ACHN (cell line): ENCODE measurements at regions not wholly inside any gene's neighbourhood (a gene's known extent, or its start where the extent isn't known, plus 50 kb on each side); places are given as distances from the start of the nearest gene placed in this dataset.

Experiments used
- DNase-seq: peaks from one replicate; pipeline ENCODE4 v3.0.0-alpha.2; 2015
- in situ Hi-C: cut with HindIII; loops from 2 replicates; pipeline ENCODE4 v1.10.0; 2017; ENCODE audit warnings: low sequenced_read_pairs, low pct_ligation_motif_present, low pct_unique_long_range_greater_than_20kb

DNA sequence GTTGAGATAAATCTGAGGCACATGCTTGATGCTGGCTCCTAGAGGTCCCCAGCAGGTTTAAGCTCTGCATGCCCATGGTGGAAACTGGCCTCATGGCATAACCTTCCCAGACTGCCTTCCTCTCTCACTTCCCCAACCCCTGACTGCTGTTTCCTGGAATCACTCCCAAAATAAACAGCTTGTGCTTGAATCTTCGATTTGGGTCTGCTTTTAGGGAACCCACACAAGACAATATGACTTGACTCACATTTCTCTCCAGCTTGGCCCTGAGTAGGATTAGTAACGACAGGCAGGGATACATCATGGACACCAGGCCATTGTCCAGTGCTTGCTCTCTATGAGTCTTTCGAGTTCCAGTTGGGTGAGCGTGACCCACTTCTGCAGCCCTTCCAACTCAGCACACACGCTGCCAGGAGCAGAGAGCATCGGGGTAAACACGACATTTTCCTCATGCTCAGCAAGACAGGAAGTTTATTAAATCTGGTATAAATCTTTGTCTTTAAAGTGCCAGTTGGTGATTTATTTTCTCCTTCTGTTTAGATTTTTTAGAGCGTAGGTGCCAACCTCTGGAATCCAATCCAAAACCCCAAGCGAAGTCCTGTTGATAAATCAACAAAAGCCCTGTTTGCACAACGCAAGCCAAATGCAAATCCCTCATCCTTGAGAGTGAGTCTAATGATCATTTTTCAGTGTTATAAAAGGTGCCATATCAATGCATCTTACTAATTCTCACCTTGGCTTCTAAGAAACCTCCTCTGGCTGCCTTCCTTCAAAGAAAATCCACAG lies 135.0 kb downstream of the FOXA2 start:
- in situ Hi-C loops = no loop called here
- no peak for DNase-seq

DNA sequence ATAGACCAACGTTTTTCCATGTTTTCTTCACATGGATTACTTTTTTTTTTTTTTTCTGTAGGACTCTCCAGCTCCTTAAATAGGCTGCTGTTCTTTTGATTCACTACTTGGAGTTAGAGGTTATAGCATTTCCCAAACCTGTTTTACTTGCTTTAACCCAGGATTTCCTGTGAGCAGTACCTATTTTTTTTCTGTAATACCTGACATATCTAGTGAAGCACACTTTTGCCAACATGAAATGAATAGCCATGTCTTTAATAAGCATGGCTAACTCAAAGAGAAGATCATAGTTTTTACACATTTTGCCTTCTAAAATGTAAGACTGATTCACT lies 137.0 kb downstream of the FOXA2 start:
- in situ Hi-C loops = no loop called here
- DNase-seq = no peak

DNA sequence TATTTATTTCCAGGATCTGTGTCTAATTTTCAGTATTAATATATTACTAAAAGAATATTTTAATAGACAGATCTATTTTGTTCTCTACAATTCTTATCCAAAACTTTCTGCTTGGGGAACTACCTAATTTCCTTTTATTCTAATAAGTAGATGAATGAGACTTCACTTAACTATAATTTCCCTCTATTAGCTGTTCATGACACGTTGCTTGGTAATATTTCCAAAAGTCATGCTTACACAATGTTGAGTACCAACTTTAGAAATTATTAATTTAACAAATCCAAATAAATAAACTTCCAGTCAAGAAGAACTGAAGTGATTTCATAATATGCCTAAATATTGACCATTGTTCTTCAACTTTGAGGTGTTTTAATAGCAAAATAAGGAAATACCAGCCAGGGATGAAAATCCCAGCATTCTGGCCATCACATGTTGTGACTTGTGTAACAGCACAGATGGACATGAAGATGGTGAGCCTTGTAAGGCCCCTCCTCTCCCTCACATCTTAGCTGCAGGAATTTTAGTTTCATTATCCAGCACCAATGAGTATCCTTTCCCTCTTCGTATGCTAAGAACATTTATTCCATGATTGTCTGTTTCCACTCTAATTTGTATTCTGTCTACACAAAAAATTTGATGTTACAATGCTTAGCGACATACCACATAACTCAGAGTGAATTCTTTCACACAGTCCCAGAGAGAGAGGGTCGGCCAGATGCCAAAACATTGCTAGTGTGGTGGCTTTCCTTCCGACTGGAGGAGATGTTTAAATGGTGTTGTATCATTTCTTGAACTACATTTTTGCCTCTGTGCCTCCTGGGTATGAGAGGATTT lies 137.5 kb downstream of the FOXA2 start:
- in situ Hi-C loops = no loop called here
- no peak for DNase-seq

DNA sequence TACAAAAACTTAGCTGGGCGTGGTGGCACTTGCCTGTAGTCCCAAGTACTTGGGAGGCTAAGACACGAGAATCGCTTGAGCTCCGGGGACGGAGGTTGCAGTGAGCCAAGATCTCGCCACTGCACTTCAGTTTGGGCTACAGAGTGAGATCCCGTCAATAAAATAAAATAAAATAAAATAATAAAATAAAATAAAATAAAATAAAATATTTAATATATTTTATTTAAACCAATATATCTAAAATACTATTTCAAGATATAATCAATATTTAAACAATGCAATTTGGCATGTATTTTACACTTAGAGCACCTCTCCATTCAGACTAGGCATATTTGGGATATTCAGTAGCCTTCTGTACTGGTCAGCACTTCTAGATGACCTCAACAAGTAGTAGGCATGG lies 142.1 kb downstream of the FOXA2 start:
- no peak for DNase-seq
- in situ Hi-C loops = no loop called here

DNA sequence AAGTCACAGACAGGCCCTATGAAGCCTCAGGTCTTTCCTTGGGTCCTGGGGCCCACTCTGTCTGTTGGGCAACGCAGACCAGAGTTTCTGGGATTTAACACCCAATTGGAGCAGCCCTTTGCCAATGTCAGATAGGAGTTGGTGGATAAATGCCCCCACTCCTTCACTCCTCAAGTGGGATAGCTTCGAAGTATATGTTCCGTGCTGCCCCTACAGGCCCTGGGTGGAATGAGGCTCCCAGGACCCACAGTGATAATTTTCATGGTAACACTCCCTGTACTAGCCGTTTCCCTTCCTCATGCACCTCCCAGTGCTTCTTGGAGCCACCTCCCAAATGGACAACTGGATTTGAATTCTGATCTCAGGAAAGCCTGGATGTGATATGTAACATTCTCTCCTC lies 145.4 kb downstream of the FOXA2 start:
- in situ Hi-C loops = no loop called here

DNA sequence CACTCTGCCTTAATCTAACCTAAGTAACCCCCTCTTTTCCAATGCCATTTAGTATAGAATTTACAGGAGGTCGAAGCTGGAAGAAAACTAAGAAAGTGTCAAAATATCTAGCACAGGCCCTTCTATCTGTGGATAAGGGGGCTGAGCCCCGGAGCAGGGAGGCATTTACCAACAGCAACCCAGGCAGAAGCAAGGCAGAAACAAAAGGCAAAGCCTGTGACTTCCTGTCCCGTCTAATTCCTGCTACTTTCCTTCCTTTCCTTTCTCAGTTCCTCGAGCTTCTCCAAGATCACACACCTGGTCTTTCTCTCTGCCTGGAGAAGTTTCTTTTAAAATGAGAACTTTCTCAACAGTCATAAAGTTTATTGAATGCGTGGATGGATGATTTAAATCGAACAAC lies 146.0 kb downstream of the FOXA2 start:
- DNase-seq = no peak
- in situ Hi-C loops = no loop called here

More for the DNA sequence above, 145.4 kb downstream of the FOXA2 start:
- DNase-seq = peak; percentile 8

DNA sequence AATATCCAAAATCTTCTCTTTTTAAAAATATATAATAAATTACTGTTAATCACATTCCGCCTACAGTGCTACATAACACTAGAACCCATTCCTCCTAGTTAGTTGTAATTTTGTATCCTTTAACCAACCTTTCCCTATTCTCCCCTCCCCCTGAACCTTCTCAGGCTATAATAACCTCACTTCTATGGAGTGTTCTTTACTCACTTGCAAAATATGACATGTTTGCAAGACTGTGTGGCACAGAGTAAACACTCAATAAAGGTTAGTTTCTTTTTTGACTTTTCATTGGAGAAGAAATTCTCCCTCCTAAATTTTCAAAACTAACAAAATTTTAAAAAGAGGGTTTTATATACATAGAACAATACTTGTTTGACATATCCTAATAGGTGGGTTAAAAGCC lies 147.0 kb downstream of the FOXA2 start:
- in situ Hi-C loops = no loop called here
- DNase-seq = no peak

DNA sequence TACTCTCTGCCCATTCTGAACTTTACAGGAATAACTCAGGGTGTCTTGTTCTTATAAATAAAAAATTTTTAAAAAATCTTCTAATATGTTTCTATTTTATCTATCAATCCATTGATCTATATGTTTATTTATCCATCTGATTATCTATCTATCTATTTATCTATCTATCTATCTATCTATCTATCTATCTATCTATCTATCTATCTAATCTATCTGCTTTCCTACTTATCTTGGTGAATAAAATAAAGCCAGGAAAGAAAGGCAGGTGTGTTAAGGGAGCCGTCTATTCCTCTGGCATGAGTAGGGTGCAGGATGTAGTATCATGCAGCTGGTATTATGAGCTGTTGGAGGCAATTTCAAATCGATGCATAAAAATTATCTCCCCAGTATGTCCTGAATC lies 153.0 kb downstream of the FOXA2 start:
- in situ Hi-C loops = no loop called here

DNA sequence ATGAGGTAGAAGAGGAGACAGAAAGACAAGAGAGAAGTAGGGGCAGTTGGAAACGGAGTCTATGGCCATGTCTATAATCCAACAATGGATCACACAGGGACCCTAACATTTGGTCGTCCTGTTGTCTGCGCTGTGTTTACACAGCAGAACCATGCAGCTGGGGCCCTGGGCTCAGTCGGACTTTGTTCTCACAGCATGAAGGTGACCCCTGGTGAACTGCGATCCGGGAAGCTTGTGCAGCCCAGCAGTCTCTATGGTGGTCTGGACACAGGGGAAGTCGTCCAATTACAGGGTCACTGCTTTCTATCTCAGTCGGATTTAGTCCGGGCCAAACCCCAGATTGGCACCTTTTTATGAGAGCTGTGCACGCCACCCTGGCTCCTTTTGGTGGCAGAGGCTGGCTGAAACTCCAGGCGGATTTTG lies 153.6 kb downstream of the FOXA2 start:
- no peak for DNase-seq
- in situ Hi-C loops = no loop called here

More for the DNA sequence above, 153.0 kb downstream of the FOXA2 start:
- no peak for DNase-seq

DNA sequence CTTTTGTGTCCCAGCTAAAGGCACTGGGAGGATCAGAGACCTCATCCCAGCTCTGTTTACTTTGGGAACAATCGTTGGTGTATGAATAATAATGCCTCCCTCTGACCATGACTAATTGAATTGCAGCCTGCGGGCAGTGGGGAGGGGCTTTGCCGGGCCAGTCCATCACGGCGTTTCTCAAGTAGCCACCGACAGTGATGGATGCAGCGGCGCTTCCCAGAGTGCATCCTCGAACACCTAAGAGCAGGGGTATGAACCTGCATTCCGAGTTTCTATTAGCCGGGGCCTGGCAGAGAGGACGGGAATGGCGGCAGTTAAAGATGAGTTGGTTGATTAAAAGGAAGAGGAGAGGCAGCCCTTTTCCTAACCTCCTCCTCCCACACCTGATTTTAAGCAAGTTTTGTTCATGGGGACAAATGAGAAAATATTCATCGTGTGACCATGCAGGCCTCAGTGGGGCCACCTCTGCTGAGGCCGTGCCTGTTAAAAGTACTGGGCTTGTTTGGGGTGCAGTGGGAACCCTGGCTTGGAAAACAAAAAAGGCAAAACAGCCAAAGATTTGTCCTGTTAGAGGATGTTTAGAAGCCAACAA lies 154.1 kb downstream of the FOXA2 start:
- no peak for DNase-seq
- in situ Hi-C loops = no loop called here

DNA sequence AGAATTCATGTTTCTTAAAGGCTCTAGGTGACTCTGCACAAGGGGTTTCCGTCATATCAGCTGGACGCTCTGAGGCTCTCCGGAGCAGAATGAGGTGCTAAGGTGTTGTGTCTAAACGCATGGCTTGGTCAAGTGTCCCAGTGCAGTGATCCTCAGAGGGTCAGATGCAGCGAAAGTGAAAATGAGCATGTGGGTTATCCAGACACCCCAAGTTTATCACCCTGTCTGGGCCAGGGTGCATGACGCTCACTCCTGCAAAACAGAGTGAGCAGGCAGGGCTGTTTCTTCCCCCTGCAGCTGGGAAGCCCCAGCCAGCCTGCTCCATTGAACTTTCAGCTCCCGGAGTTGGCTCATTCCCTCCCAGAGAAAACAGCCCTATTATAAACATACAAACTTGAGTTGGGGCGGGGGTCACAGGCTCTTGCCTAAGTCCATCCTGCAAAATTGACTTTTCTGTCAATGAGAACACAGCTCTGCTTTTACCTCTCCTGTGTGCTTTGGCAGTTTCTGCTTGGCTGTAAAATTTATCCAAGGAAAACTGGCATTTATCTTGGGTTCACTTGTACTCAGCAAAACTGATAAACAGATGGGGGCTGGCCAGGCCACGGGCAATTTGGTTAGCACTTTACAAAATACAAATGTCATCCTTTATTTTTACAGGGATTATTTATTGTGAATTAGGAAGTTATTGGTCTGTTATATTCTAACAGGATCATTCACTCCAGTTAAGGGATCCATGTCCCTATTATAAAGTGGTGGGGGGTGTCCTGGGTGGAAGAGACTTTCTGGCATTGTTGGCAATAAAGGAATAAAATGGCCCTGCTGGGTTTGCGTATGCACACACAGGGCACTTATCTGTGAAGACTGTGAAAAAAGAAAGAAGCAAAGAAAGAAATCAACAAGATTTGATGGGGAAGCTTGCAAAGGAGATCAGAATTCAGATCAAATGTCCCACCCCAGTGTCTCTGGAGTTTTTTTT lies 154.9 kb downstream of the FOXA2 start:
- in situ Hi-C loops = no loop called here
- DNase-seq = no peak

DNA sequence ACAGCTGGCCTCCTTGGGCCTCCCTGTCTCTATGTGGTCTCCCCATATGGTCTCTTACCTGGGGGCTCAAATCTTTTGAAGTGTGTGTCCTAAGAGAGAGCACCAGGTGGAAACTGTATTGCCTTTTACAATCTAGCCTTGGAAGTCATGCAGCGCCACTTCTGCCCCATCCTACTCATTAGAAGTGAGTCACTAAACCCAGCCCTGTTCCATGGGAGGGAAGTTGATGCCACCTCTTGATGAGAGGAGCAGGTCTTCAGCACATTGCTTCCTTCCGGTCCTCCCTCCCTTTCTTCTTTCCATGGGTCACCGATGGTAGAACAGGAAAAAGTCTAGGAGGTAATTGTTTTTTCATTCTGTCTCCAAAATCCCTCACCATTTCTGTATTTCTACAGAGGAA lies 156.3 kb downstream of the FOXA2 start:
- in situ Hi-C loops = no loop called here
- DNase-seq = no peak

DNA sequence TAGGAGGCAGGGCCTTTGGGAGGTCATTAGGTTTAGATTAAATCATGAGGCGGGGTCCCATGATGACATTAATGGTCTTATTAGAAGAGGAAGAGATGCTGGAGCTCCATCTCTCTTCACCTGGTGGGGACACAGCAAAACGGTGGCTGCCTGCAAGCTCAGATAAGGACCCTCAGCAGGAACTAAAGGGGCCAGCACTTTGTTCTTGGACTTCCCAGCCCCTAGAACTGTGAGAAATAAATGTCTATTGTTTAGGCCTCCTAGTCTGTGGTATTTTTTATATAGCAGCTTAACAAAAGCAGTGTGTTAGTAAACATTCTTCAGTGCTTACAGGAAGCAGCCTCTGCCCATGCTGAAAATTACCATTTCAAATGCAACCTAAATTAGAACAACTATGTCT lies 157.6 kb downstream of the FOXA2 start:
- in situ Hi-C loops = no loop called here
- no peak for DNase-seq

DNA sequence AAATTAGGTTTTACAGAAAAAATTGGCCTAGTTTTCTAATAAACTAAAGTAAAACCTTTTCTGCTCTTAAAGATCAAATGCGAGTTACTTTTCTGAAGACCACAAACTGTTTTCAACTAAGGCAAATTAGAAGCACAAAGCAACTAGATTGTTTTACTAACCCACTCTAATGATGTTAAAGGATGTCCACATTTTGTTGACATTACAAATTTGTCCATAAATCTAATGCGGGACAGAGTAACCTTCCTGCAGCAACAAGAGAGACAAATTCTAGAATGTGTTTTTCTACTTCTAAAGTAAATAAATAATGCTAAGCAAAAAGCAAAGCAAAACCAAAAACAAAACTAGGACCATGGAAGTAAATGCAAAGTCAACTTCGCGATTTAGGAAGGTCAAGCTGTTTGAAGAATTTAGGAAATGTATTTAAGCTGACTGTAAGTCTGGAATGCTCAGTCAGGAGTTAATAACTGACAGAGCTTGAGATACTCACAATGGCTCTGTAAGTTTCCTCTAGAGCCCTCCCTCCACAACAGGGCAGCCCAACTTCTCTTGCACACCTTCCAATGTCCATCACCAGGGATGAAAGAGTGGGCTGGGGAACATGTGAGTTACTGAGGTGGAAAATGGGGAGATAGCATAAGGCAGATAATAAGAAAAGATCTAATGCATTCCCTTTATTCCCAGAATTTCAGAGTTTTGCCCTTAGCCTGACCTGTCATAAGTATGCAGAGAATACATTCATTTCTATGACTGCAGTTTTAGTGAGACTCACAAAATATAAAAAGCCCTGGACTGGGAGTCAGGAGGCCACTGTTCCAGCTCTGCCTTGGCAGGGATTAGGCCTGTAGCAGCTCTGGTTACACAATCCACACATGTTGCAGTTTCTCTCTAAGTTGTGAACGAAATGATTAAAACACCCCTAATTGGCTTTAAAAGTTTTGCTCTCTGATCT lies 158.8 kb downstream of the FOXA2 start:
- in situ Hi-C loops = no loop called here
- peak; percentile 60 for DNase-seq

DNA sequence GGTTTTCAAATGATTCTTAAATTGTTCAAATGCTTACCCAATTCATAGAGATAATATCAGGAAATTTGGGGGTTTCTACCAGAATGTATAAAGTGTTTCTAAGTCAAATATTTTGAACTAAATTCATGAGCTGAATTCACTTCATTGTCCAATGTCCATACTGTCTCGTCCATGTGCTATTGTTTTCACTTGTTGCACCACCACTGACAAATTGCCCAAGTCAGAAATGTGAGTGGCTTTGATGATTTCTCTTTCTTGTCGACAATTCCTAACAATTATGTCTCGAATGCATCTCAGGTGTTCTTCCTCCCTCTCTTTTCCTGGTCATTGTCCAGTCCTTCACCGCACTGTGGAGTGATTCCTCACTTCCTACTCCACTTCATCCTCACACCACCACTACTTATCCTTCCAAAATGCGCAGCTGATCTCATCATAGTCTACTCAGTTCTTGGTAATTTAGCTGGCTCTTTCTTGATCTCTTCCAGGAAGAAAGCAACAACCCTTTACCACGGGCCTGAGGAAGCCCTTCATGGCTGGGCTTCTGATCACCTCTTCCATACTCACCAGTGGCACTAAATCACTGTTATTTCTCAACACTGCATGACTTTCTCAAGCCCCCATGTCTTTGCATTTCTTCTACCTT lies 161.1 kb downstream of the FOXA2 start:
- no peak for DNase-seq
- in situ Hi-C loops = no loop called here

DNA sequence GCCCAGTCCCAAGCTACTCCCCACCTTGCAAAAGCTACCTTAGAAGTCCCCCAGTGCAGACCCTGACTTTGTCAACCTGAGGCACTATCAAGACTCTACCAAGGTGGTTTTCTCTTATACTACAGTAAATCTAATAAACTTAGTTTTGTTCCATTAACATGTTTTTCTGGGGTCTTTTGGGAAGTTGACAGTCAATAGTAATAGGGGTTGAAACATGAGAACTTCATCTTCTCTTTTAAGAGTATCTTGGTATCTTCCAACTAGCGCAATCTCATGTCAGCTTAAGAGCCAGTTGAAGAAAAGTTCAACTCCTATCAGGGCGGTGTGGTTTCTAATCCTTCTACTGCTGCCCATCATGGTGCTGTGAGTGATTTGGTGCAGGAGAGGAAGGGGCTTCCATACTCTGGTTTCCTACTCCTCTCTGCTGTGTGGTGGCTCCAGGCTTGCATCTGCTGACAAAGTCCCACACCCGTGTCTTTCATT lies 164.2 kb downstream of the FOXA2 start:
- in situ Hi-C loops = no loop called here
- no peak for DNase-seq

DNA sequence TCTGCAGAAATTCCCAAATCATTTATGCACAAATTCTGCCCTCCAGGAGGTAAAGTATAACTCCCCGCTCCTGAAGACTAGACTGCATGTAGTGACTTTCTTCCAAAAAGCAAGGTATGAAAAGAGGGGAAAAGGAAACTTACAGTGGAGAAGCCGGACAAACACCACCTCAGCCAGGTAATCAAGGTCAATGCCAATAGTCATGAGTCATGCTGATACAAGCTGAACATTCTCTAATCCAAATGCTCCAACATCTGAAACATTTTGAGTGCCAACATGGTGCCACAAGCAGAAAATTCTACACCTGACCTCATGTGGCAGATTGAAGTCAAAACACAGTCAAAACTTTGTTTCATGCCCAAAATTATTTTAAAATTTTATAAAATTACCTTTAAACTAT lies 165.6 kb downstream of the FOXA2 start:
- DNase-seq = no peak
- in situ Hi-C loops = no loop called here
